NCI-H82 treated with DMSO at 0.1 percent for 48 hours (cell line): ENCODE measurements at regions not wholly inside any gene's neighbourhood (a gene's known extent, or its start where the extent isn't known, plus 50 kb on each side); places are given as distances from the start of the nearest gene placed in this dataset.

Source experiments
- DNase-seq: peaks from one replicate; lab custom pipeline; 2025; ENCODE audit not compliant: unreplicated experiment; lab: John Stamatoyannopoulos, UW

DNA sequence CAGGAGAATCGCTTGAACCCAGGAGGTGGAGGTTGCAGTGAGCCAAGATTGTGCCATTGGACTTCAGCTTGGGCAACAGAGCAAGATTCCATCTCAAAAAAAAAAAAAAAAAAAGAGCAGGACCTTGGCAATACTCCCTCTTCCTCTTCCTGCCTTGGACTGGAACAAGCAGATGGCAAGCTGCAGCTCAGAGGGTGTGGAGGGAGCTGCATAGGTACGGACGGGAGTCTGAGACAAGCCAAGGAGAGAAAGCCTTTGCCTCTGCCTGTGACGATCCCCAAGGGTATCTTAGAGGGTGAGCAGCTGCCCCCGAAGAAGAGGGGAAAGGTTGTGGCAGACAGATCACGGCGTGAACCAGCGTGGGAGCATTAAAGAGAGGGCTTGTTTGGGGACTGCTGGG, 109.2 kb downstream of the AIPL1 start:
- no peak for DNase-seq

- no peak for DNase-seq
Observed at GRCh38 chr17:6325051-6325450, 109.9 kb downstream of the AIPL1 start.

DNA sequence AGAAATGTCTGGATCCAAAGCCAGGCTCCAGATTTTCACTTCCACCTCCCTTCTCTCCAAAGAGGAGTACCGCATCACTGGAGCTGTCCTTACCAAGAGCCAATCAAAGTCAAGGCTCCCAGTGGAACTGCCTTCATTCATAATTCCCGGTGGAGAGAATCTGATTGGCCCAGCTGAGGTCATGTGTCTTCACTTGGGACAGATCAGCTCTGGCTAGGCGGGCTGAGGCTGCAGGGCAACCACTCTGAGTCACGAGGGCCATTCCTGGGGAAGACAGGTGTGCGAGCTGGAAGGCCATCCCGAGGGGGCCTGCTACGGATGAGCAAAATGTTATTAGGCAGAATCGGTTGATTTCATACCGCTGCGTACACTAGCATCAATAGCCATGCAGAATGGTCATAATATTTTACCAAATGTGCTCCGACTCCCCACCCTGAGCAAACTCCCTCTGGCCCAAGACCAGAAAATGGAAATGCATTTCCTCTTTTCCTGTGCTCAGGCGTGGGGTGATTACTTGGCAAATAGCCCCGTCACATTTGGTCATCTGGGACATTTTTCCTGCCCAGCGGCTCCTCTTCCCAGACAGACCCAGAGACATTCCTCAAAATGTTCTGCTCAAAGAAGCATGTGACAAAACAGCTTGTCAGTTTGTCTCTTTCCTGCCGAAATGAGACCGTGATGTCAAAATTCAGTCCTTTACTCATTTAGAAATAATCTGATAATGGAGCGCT, 111.1 kb downstream of the AIPL1 start:
- DNase-seq: no peak

GRCh38 chr17:6322316-6322715, 112.6 kb downstream of the AIPL1 start:
- DNase-seq: no peak

DNA sequence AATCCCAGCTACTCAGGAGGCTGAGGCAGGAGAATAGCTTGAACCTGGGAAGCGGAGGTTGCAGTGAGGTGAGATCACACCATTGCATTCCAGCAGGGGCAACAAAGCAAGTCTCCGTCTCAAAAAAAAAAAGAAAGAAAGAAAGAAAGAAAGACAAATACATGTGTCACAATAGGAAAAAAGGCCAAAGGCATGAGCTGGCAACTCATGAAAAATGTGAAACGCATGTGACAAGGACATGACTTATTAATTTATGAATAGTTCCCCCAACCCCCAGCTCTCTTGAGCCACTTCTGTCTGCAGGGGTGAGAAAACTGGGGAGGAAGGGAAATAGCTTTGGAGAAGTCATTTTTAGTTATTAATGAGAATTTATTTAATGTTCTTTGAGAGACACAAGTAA, 120.6 kb downstream of the AIPL1 start:
- no peak for DNase-seq

GRCh38 chr17:6313835-6314234, 121.1 kb downstream of the AIPL1 start:
- no peak for DNase-seq

DNA sequence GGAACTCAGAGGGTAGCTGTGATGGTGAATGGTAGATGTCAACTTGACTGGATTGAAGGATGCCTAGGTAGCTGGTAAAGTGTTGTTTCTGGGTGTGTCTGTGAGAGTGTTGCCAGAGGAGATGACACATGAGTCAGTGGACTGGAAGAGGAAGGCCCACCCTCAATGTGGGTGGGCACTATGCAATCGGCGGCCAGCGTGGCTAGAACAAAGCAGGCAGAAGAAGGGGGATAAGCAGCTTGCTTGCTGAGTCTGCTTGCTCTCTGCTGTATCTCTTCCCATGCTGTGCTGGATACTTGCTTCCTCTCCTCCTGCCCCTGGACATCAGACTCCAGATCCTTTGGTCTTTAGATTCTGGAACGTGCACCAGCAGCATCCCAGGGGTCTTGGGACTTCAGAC, 128.1 kb downstream of the AIPL1 start:
- no peak for DNase-seq

DNA sequence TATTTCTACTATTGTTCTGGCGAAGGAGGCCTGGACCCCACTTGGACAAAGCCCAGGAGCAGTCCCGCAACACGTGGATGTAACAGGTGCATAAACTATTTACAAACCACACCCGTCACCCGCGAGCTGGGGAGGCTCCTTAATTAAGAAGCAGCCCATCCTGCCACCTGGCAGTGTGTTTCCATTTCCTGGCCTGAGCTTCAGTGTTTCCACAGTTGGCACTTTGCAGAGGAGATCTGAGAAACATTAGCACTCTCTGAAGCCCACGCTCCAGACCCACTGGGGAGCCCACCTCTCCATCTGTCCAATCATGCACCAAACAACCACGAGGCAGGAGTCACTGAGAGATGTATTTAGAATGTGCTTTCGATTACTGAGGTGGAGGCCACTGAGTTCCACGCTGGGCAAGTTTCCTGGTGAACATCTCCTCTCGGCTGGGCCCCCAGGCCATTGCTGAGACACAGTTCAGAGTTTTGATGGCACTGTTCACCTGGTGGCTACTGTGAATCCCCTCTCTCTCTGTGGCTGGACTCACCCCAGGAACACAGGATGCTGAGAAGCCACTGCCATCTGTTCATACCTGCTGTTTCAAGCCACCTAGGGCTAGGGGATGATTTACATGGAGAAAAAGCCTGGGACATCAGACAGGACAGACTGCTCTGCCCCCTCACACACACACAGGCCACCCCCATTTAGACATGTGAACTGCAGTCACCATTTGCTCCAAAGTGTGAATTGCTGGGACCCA, 129.1 kb downstream of the AIPL1 start:
- no peak for DNase-seq

DNA sequence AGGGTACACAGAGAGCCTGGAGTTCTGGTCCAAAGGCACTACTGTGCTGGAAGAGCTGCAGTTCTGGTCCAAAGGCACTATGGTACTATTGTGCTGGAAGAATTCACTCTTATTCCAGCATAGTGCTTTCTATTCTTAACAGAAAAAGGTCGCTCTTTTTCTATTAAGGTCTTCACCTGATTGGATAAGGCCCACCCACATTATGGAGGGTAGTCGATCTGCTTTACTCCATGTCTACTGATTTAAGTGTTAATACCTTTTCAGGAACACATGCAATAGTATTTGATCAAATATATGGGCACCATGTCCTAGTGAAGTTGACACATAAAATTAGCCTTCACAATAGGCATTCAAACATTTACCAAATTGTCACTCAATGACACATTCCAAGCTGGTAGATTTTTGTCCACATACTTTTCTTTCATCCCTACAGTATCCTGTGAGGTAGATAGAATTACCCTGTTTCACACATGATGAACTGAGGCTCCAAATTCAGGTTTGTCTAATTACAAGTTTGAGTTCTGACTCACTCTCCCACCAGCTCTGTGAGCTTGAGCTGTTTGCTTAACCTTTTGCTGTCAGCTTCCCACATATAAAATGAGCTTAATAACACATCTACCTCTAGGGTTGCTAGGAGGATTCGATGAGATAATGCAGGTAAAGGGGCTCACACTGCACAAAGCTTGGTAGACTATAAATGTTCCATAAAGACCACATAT, 129.9 kb downstream of the AIPL1 start:
- no peak for DNase-seq

GRCh38 chr17:6303664-6304063, 131.3 kb downstream of the AIPL1 start:
- no peak for DNase-seq

DNA sequence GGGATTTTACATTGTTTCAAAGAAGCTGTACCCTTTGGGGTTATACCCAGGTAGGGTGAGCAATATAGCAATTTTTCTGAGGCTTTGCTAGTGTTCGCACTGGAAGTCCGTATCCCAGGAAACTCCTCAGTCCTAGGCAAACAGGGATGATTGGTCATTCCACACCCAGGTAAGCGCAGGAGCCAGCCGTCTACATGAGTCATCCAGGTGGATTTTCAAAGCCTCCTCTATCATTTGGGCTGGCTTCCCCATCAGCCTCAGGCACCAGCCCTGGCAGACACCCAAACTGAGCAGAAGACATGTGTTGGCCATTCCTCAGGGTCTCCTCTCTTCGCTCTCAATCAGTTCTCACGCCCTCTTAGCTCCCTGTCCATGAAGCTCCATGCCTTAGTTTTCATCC, 135.6 kb downstream of the AIPL1 start:
- no peak for DNase-seq

- DNase-seq: no peak
Observed at GRCh38 chr17:6297960-6298359, 137.0 kb downstream of the AIPL1 start.

- no peak for DNase-seq
Observed at GRCh38 chr17:6297119-6297518, 137.8 kb downstream of the AIPL1 start.

DNA sequence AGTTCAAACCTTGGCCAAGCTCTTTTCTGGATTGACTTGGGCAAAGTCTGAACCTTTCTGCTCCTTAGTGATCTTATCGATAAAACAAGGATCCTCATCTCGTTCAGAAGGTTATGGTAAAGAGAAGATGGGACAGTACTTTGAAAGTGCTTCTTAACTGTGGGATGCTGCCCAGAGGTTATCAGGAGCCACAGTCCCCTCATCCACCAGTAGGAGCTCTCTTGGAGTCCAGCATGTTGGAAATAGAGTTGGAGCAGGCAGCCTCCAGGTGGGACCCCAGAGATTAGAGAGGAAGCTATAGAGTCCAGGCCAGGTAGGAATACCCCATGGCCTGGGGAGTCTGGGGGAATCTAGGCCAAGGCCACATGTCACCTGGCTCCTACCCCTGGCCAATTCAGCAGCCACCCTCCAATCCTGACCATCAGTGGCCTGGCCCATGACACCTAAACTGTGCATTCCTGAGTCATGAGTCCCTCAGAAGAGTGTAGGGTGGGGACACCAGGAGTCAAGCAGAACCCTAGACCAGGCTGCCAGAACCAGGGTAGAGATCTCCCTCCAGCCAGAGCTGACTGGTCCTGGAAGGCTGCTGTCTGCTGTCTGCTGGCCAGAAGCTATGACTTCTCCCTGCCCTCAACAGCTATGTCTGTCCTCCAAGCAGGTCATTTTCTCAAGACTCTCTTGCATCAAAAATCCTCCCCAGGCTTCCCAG, 144.3 kb downstream of the AIPL1 start:
- no peak for DNase-seq

GRCh38 chr17:6286233-6286632, 148.7 kb downstream of the AIPL1 start:
- DNase-seq: no peak

GRCh38 chr17:6285486-6285885, 149.4 kb downstream of the AIPL1 start:
- no peak for DNase-seq

DNA sequence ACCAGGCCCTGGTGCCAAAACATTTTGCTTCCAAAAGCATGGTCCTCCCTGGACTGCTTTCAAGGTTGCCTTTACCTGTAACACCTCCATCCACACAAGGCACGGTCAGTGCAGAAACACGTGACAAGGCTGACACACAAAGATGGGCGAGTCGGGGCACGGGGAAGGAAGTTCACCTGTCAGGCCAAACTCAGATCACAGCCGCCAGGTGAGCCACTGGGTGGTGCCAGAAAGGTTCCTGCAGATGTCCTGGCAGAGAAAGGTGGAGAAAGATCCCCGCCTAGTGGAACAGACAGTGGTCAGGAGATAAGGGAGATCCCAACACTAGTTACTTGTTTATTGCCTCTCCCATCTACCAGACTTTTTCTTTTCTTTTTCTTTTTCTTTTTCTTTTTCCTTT, 155.3 kb downstream of the AIPL1 start:
- peak; percentile 29 for DNase-seq

DNA sequence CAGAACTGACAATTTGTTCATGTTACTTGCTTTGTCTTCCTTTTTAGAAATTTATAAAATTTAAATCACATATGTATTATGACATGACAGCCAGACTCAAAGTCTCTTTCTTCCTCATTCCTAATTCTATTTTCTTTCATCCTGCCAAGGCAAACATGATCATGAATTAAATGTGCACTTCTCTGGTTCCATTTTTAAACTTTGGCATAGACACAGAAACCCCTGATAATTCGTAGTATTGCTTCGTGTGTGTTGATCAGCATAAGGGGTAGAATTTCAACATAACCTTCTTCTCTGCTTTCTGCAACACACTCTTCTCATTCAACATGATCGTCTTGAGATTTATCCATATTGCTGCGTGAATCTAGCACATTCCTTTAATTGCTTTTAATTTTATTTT, 156.5 kb downstream of the AIPL1 start:
- no peak for DNase-seq

GRCh38 chr17:6276711-6277110, 158.2 kb downstream of the AIPL1 start:
- no peak for DNase-seq

DNA sequence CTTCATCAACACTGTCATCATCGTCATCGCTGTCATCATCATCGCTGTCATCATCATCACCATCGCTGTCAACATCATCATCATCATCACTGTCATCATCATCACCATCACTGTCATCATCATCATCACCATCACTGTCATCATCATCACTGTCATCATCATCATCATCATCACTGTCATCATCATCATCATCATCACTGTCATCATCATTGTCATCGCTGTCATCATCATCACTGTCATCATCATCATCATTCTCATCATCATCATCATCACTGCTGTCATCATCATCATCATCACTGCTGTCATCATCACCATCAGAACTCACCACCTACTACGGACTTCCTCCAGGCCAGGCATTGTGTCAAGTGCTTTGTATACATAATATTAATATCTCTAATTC, 160.6 kb downstream of the AIPL1 start:
- DNase-seq: no peak

- DNase-seq: no peak
Observed at GRCh38 chr17:6269478-6269877, 165.4 kb downstream of the AIPL1 start.
